ENCODE measurements at regions not wholly inside any gene's neighbourhood (a gene's known extent, or its start where the extent isn't known, plus 50 kb on each side); places are given as distances from the start of the nearest gene placed in this dataset.

DNA sequence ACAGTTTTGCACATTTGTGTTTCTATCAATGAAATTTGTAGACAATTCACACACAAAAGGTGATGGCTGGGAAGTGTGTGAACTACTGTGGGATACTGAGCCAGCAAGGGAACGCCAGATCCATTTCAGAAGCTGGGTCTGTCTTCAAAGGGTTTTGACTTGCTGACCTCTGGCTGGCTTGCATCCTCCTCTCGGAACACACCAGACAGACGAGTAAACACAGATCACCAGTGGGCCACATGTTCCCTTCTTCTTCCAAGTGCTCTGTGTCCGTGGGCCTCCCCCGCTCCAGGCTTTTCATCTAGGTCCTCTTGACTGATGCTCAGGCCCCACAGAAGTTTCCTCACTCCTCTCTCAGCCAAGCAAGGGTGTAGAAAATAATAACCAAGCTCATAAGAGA, 122.2 kb upstream of the OSR1 start:
- Mint-ChIP-seq H3K27ac (ENCODE audit: unreplicated experiment) (no peak overlapping the region), H3K4me3 (ENCODE audit: unreplicated experiment) (no peak overlapping the region), H3K9me3 (ENCODE audit: unreplicated experiment) (no peaks in the 10 kb centered on the region), H3K27me3 (ENCODE audit: unreplicated experiment) (no peaks in the 10 kb centered on the region), H3K36me3 (ENCODE audit: low read depth, unreplicated experiment) (no peaks in the 10 kb centered on the region), H3K4me1 (ENCODE audit: unreplicated experiment) (no peaks in the 10 kb centered on the region)
- TF ChIP-seq, protein P1, sequence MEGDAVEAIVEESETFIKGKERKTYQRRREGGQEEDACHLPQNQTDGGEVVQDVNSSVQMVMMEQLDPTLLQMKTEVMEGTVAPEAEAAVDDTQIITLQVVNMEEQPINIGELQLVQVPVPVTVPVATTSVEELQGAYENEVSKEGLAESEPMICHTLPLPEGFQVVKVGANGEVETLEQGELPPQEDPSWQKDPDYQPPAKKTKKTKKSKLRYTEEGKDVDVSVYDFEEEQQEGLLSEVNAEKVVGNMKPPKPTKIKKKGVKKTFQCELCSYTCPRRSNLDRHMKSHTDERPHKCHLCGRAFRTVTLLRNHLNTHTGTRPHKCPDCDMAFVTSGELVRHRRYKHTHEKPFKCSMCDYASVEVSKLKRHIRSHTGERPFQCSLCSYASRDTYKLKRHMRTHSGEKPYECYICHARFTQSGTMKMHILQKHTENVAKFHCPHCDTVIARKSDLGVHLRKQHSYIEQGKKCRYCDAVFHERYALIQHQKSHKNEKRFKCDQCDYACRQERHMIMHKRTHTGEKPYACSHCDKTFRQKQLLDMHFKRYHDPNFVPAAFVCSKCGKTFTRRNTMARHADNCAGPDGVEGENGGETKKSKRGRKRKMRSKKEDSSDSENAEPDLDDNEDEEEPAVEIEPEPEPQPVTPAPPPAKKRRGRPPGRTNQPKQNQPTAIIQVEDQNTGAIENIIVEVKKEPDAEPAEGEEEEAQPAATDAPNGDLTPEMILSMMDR (IDR thresholded peaks at IDR 0.05; ENCODE audit: unreplicated experiment): no peak
- no peak for DNase-seq (ENCODE audit: low spot score)

DNA sequence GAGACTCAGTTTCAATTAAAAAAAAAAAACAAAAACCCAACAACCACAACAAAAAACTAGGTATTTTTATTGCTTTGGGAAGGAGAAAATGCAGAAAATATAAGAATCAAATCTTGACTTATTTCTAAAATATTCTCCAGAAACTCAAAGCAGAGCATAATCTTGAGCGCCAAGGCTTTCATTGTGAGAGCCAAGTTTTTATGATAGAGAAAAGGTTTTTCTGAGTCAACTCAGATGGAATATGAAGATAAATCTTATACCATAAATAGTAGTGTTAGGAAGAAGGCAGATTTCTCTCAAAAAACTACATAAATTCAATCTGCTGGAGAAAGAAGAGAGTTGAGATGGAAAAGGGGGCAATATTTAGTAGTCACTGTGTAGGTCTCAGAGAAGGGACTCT, 121.2 kb upstream of the OSR1 start:
- H3K4me1 Mint-ChIP-seq (ENCODE audit: unreplicated experiment): no peaks in the 10 kb centered on the region
- no peak overlapping the region for H3K27ac Mint-ChIP-seq (ENCODE audit: unreplicated experiment)
- no peak overlapping the region for H3K4me3 Mint-ChIP-seq (ENCODE audit: unreplicated experiment)
- no peaks in the 10 kb centered on the region for H3K9me3 Mint-ChIP-seq (ENCODE audit: unreplicated experiment)
- no peaks in the 10 kb centered on the region for H3K36me3 Mint-ChIP-seq (ENCODE audit: low read depth, unreplicated experiment)
- no peaks in the 10 kb centered on the region for H3K27me3 Mint-ChIP-seq (ENCODE audit: unreplicated experiment)
- TF ChIP-seq, protein P1 (IDR thresholded peaks at IDR 0.05; ENCODE audit: unreplicated experiment): no peak
- no peak for DNase-seq (ENCODE audit: low spot score)

DNA sequence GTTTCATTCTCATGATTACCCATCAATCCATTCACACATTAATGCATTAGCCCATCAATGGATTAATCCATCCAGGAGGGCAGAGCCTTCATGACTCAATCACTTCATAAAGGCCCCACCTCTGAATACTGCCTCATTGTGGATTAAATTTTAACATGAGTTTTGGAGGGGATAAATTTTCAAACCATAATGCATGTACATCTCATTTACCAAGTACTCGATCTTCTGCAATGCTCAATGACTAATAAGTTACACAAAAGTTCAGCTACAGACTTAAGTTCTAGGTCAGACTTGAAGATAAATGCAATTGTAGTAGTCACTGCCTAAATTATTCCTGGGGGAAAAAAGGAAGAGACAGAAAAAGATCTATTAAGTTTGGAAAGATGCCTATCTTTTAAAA, 120.0 kb upstream of the OSR1 start:
- no peak for DNase-seq (ENCODE audit: low spot score)
- no peaks in the 10 kb centered on the region for H3K9me3 Mint-ChIP-seq (ENCODE audit: unreplicated experiment)
- TF ChIP-seq, protein P1 (IDR thresholded peaks at IDR 0.05; ENCODE audit: unreplicated experiment): no peak
- no peak overlapping the region for H3K27ac Mint-ChIP-seq (ENCODE audit: unreplicated experiment)
- peaks cover 8% of the 10 kb centered on the region for H3K4me1 Mint-ChIP-seq (ENCODE audit: unreplicated experiment)
- H3K36me3 Mint-ChIP-seq (ENCODE audit: low read depth, unreplicated experiment): no peaks in the 10 kb centered on the region
- no peak overlapping the region for H3K4me3 Mint-ChIP-seq (ENCODE audit: unreplicated experiment)
- no peaks in the 10 kb centered on the region for H3K27me3 Mint-ChIP-seq (ENCODE audit: unreplicated experiment)

- Mint-ChIP-seq H3K27ac (ENCODE audit: unreplicated experiment) (no peak overlapping the region), H3K4me1 (ENCODE audit: unreplicated experiment) (peaks cover 20% of the 10 kb centered on the region), H3K4me3 (ENCODE audit: unreplicated experiment) (no peak overlapping the region), H3K27me3 (ENCODE audit: unreplicated experiment) (no peaks in the 10 kb centered on the region), H3K36me3 (ENCODE audit: low read depth, unreplicated experiment) (no peaks in the 10 kb centered on the region), H3K9me3 (ENCODE audit: unreplicated experiment) (no peaks in the 10 kb centered on the region)
- TF ChIP-seq, protein P1 (IDR thresholded peaks at IDR 0.05; ENCODE audit: unreplicated experiment): no peak
- DNase-seq (ENCODE audit: low spot score): no peak
These were observed 117.9 kb upstream of the OSR1 start for GRCh38 chr2:19476327-19476726.

- Mint-ChIP-seq H3K4me3 (ENCODE audit: unreplicated experiment) (no peak overlapping the region), H3K27me3 (ENCODE audit: unreplicated experiment) (no peaks in the 10 kb centered on the region), H3K4me1 (ENCODE audit: unreplicated experiment) (peaks cover 20% of the 10 kb centered on the region), H3K27ac (ENCODE audit: unreplicated experiment) (no peak overlapping the region), H3K36me3 (ENCODE audit: low read depth, unreplicated experiment) (no peaks in the 10 kb centered on the region), H3K9me3 (ENCODE audit: unreplicated experiment) (no peaks in the 10 kb centered on the region)
- TF ChIP-seq, protein P1 (IDR thresholded peaks at IDR 0.05; ENCODE audit: unreplicated experiment): no peak
- no peak for DNase-seq (ENCODE audit: low spot score)
These were observed 115.7 kb upstream of the OSR1 start for GRCh38 chr2:19474128-19474527.
